ENCODE measurements at regions not wholly inside any gene's neighbourhood (a gene's known extent, or its start where the extent isn't known, plus 50 kb on each side); places are given as distances from the start of the nearest gene placed in this dataset.

DNA sequence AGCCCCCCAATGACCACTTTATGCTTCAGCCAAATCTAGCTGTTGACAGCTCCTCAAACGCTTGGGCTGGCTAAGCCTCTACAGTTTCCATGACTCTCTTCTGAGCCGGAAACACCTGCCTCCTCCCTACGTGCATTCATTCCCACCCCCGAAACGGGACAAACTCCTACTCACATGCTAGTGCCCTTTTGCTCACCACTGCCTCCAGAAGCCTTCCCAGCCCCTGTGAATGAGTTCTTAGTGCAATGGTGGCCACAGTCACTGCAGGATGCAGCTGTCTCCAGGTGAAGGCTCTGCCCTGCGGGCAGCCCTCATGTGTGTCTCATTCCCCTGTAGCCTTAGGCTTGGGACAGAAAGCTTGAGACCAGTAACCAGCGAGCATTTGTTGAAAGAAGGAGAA is 68.8 kb upstream of the DAB2IP start:
- TF ChIP-seq POLR2AphosphoS5 (IDR thresholded peaks at IDR 0.05; ENCODE audit: insufficient read depth in 1 of 2, low read depth in 1 of 2) (no peak), POLR2A (IDR thresholded peaks at IDR 0.05) (no peak)

Measured in vagina (tissue), 2 donors.